ENCODE measurements at regions not wholly inside any gene's neighbourhood (a gene's known extent, or its start where the extent isn't known, plus 50 kb on each side); places are given as distances from the start of the nearest gene placed in this dataset.

GRCh38 chr7:28231176-28231575, 50.6 kb upstream of the JAZF1 start:
- TF ChIP-seq GATA2 (IDR thresholded peaks at IDR 0.05; ENCODE audit: low read depth, low read length): no peak
- no peak for TF ChIP-seq GATA3 (IDR thresholded peaks at IDR 0.05; ENCODE audit: low read depth, low read length)

- TF ChIP-seq GATA3 (IDR thresholded peaks at IDR 0.05; ENCODE audit: low read depth, low read length) (no peak), GATA2 (IDR thresholded peaks at IDR 0.05; ENCODE audit: low read depth, low read length) (no peak)
Observed at GRCh38 chr7:28236560-28236959, 56.0 kb upstream of the JAZF1 start.

- TF ChIP-seq GATA2 (IDR thresholded peaks at IDR 0.05; ENCODE audit: low read depth, low read length): no peak
- TF ChIP-seq GATA3 (IDR thresholded peaks at IDR 0.05; ENCODE audit: low read depth, low read length): no peak
Observed at GRCh38 chr7:28237363-28237762, 56.8 kb upstream of the JAZF1 start.

- TF ChIP-seq GATA2 (IDR thresholded peaks at IDR 0.05; ENCODE audit: low read depth, low read length) (no peak), GATA3 (IDR thresholded peaks at IDR 0.05; ENCODE audit: low read depth, low read length) (no peak)
Observed at GRCh38 chr7:28239823-28240204, 59.2 kb upstream of the JAZF1 start.

GRCh38 chr7:28240481-28240880, 59.9 kb upstream of the JAZF1 start:
- TF ChIP-seq GATA2 (IDR thresholded peaks at IDR 0.05; ENCODE audit: low read depth, low read length) (no peak), GATA3 (IDR thresholded peaks at IDR 0.05; ENCODE audit: low read depth, low read length) (no peak)

GRCh38 chr7:28243861-28244260, 63.3 kb upstream of the JAZF1 start:
- TF ChIP-seq GATA3 (IDR thresholded peaks at IDR 0.05; ENCODE audit: low read depth, low read length) (no peak), GATA2 (IDR thresholded peaks at IDR 0.05; ENCODE audit: low read depth, low read length) (no peak)

GRCh38 chr7:28245123-28245878, 64.7 kb upstream of the JAZF1 start:
- TF ChIP-seq GATA3 (IDR thresholded peaks at IDR 0.05; ENCODE audit: low read depth, low read length) (no peak), GATA2 (IDR thresholded peaks at IDR 0.05; ENCODE audit: low read depth, low read length) (no peak)

- no peak for TF ChIP-seq GATA2 (IDR thresholded peaks at IDR 0.05; ENCODE audit: low read depth, low read length)
- TF ChIP-seq GATA3 (IDR thresholded peaks at IDR 0.05; ENCODE audit: low read depth, low read length): no peak
Observed at GRCh38 chr7:28246921-28247461, 66.4 kb upstream of the JAZF1 start.

GRCh38 chr7:28258240-28258639, 77.6 kb upstream of the JAZF1 start:
- TF ChIP-seq GATA2 (IDR thresholded peaks at IDR 0.05; ENCODE audit: low read depth, low read length) (no peak), GATA3 (IDR thresholded peaks at IDR 0.05; ENCODE audit: low read depth, low read length) (no peak)

- TF ChIP-seq GATA2 (IDR thresholded peaks at IDR 0.05; ENCODE audit: low read depth, low read length) (no peak), GATA3 (IDR thresholded peaks at IDR 0.05; ENCODE audit: low read depth, low read length) (no peak)
Observed at GRCh38 chr7:28260969-28261368, 80.4 kb upstream of the JAZF1 start.

- no peak for TF ChIP-seq GATA3 (IDR thresholded peaks at IDR 0.05; ENCODE audit: low read depth, low read length)
- TF ChIP-seq GATA2 (IDR thresholded peaks at IDR 0.05; ENCODE audit: low read depth, low read length): no peak
Observed at GRCh38 chr7:28263622-28264271, 83.2 kb upstream of the JAZF1 start.

GRCh38 chr7:28266402-28266801, 85.8 kb upstream of the JAZF1 start:
- no peak for TF ChIP-seq GATA3 (IDR thresholded peaks at IDR 0.05; ENCODE audit: low read depth, low read length)
- TF ChIP-seq GATA2 (IDR thresholded peaks at IDR 0.05; ENCODE audit: low read depth, low read length): no peak

- TF ChIP-seq GATA2 (IDR thresholded peaks at IDR 0.05; ENCODE audit: low read depth, low read length): no peak
- TF ChIP-seq GATA3 (IDR thresholded peaks at IDR 0.05; ENCODE audit: low read depth, low read length): no peak
Observed at GRCh38 chr7:28267012-28267411, 86.4 kb upstream of the JAZF1 start.

- no peak for TF ChIP-seq GATA3 (IDR thresholded peaks at IDR 0.05; ENCODE audit: low read depth, low read length)
- TF ChIP-seq GATA2 (IDR thresholded peaks at IDR 0.05; ENCODE audit: low read depth, low read length): no peak
Observed at GRCh38 chr7:28269700-28270361, 89.2 kb upstream of the JAZF1 start.

All from SH-SY5Y (cell line).